ENCODE measurements at regions not wholly inside any gene's neighbourhood (a gene's known extent, or its start where the extent isn't known, plus 50 kb on each side); places are given as distances from the start of the nearest gene placed in this dataset.

GRCh38 chr12:46946137-46946536 is 120.3 kb upstream of the SLC38A4 start:
- H3K9me3 Mint-ChIP-seq: no peaks in the 10 kb centered on the region
- H3K4me3 Mint-ChIP-seq: no peak overlapping the region
- no peaks in the 10 kb centered on the region for H3K36me3 Mint-ChIP-seq (ENCODE audit: low read depth)
- no peak overlapping the region for H3K27ac Mint-ChIP-seq
- H3K4me1 Mint-ChIP-seq (ENCODE audit: low read depth): no peaks in the 10 kb centered on the region
- H3K27me3 Mint-ChIP-seq: no peaks in the 10 kb centered on the region

GRCh38 chr12:46948936-46949545 is 123.2 kb upstream of the SLC38A4 start:
- H3K4me3 Mint-ChIP-seq: no peak overlapping the region

GRCh38 chr12:46950094-46950493 is 124.3 kb upstream of the SLC38A4 start:
- no peak overlapping the region for H3K4me3 Mint-ChIP-seq
- no peaks in the 10 kb centered on the region for H3K36me3 Mint-ChIP-seq (ENCODE audit: low read depth)
- peaks cover 12% of the 10 kb centered on the region for H3K27me3 Mint-ChIP-seq
- no peak overlapping the region for H3K27ac Mint-ChIP-seq
- no peaks in the 10 kb centered on the region for H3K9me3 Mint-ChIP-seq
- peaks cover 4% of the 10 kb centered on the region for H3K4me1 Mint-ChIP-seq (ENCODE audit: low read depth)

More at GRCh38 chr12:46948936-46949545, 123.2 kb upstream of the SLC38A4 start:
- no peaks in the 10 kb centered on the region for H3K36me3 Mint-ChIP-seq (ENCODE audit: low read depth)
- peaks cover 4% of the 10 kb centered on the region for H3K4me1 Mint-ChIP-seq (ENCODE audit: low read depth)
- H3K27me3 Mint-ChIP-seq: peaks cover 12% of the 10 kb centered on the region
- no peaks in the 10 kb centered on the region for H3K9me3 Mint-ChIP-seq
- H3K27ac Mint-ChIP-seq: no peak overlapping the region

- Mint-ChIP-seq H3K9me3 (no peaks in the 10 kb centered on the region), H3K36me3 (ENCODE audit: low read depth) (no peaks in the 10 kb centered on the region), H3K4me1 (ENCODE audit: low read depth) (peaks cover 4% of the 10 kb centered on the region), H3K27ac (no peak overlapping the region), H3K27me3 (peaks cover 20% of the 10 kb centered on the region), H3K4me3 (no peak overlapping the region)
These were observed 126.4 kb upstream of the PCED1B start for GRCh38 chr12:46952880-46953483.

GRCh38 chr12:46956451-46957035 is 122.9 kb upstream of the PCED1B start:
- Mint-ChIP-seq H3K4me3 (no peak overlapping the region), H3K36me3 (ENCODE audit: low read depth) (no peaks in the 10 kb centered on the region), H3K9me3 (no peaks in the 10 kb centered on the region)

GRCh38 chr12:46958053-46958452 is 121.4 kb upstream of the PCED1B start:
- H3K4me3 Mint-ChIP-seq: no peak overlapping the region
- H3K9me3 Mint-ChIP-seq: no peaks in the 10 kb centered on the region
- peaks cover 4% of the 10 kb centered on the region for H3K4me1 Mint-ChIP-seq (ENCODE audit: low read depth)
- no peaks in the 10 kb centered on the region for H3K36me3 Mint-ChIP-seq (ENCODE audit: low read depth)
- peaks cover 15% of the 10 kb centered on the region for H3K27me3 Mint-ChIP-seq
- no peak overlapping the region for H3K27ac Mint-ChIP-seq

More at GRCh38 chr12:46956451-46957035, 122.9 kb upstream of the PCED1B start:
- no peak overlapping the region for H3K27ac Mint-ChIP-seq
- H3K27me3 Mint-ChIP-seq: peaks cover 20% of the 10 kb centered on the region
- peaks cover 4% of the 10 kb centered on the region for H3K4me1 Mint-ChIP-seq (ENCODE audit: low read depth)

GRCh38 chr12:46958599-46959290 is 120.7 kb upstream of the PCED1B start:
- Mint-ChIP-seq H3K9me3 (no peaks in the 10 kb centered on the region), H3K4me1 (ENCODE audit: low read depth) (no peaks in the 10 kb centered on the region), H3K27me3 (peaks cover 8% of the 10 kb centered on the region), H3K4me3 (no peak overlapping the region), H3K36me3 (ENCODE audit: low read depth) (no peaks in the 10 kb centered on the region), H3K27ac (no peak overlapping the region)

GRCh38 chr12:46959502-46959901 is 119.9 kb upstream of the PCED1B start:
- Mint-ChIP-seq H3K4me1 (ENCODE audit: low read depth) (no peaks in the 10 kb centered on the region), H3K27me3 (peaks cover 8% of the 10 kb centered on the region), H3K9me3 (no peaks in the 10 kb centered on the region), H3K36me3 (ENCODE audit: low read depth) (no peaks in the 10 kb centered on the region), H3K27ac (no peak overlapping the region), H3K4me3 (no peak overlapping the region)

- Mint-ChIP-seq H3K4me1 (ENCODE audit: low read depth) (no peaks in the 10 kb centered on the region), H3K27ac (no peak overlapping the region), H3K9me3 (no peaks in the 10 kb centered on the region), H3K36me3 (ENCODE audit: low read depth) (no peaks in the 10 kb centered on the region), H3K4me3 (no peak overlapping the region), H3K27me3 (peaks cover 3% of the 10 kb centered on the region)
These were observed 118.7 kb upstream of the PCED1B start for GRCh38 chr12:46960681-46961080.

- Mint-ChIP-seq H3K9me3 (no peaks in the 10 kb centered on the region), H3K4me3 (no peak overlapping the region)
These were observed 116.2 kb upstream of the PCED1B start for GRCh38 chr12:46963191-46963590.

GRCh38 chr12:46963977-46964971 is 115.1 kb upstream of the PCED1B start:
- H3K27me3 Mint-ChIP-seq: peaks cover 3% of the 10 kb centered on the region
- no peak overlapping the region for H3K27ac Mint-ChIP-seq
- H3K4me1 Mint-ChIP-seq (ENCODE audit: low read depth): no peaks in the 10 kb centered on the region
- no peaks in the 10 kb centered on the region for H3K36me3 Mint-ChIP-seq (ENCODE audit: low read depth)
- H3K9me3 Mint-ChIP-seq: no peaks in the 10 kb centered on the region
- H3K4me3 Mint-ChIP-seq: no peak overlapping the region

More at GRCh38 chr12:46963191-46963590, 116.2 kb upstream of the PCED1B start:
- Mint-ChIP-seq H3K27ac (no peak overlapping the region), H3K36me3 (ENCODE audit: low read depth) (no peaks in the 10 kb centered on the region), H3K27me3 (peaks cover 3% of the 10 kb centered on the region), H3K4me1 (ENCODE audit: low read depth) (no peaks in the 10 kb centered on the region)

- H3K4me3 Mint-ChIP-seq: no peak overlapping the region
- H3K27me3 Mint-ChIP-seq: peaks cover 3% of the 10 kb centered on the region
- H3K27ac Mint-ChIP-seq: no peak overlapping the region
- H3K9me3 Mint-ChIP-seq: no peaks in the 10 kb centered on the region
- no peaks in the 10 kb centered on the region for H3K4me1 Mint-ChIP-seq (ENCODE audit: low read depth)
- no peaks in the 10 kb centered on the region for H3K36me3 Mint-ChIP-seq (ENCODE audit: low read depth)
These were observed 114.3 kb upstream of the PCED1B start for GRCh38 chr12:46965137-46965536.

GRCh38 chr12:46965880-46966279 is 113.5 kb upstream of the PCED1B start:
- Mint-ChIP-seq H3K36me3 (ENCODE audit: low read depth) (no peaks in the 10 kb centered on the region), H3K9me3 (no peaks in the 10 kb centered on the region), H3K27ac (no peak overlapping the region), H3K4me1 (ENCODE audit: low read depth) (no peaks in the 10 kb centered on the region), H3K27me3 (peaks cover 3% of the 10 kb centered on the region), H3K4me3 (no peak overlapping the region)

GRCh38 chr12:46970636-46971035 is 108.8 kb upstream of the PCED1B start:
- H3K4me1 Mint-ChIP-seq (ENCODE audit: low read depth): no peaks in the 10 kb centered on the region
- H3K36me3 Mint-ChIP-seq (ENCODE audit: low read depth): no peaks in the 10 kb centered on the region
- no peak overlapping the region for H3K4me3 Mint-ChIP-seq
- no peaks in the 10 kb centered on the region for H3K9me3 Mint-ChIP-seq
- H3K27ac Mint-ChIP-seq: peak overlapping the region; percentile 56
- peaks cover 9% of the 10 kb centered on the region for H3K27me3 Mint-ChIP-seq
